DND-41 (cell line): ENCODE measurements at regions not wholly inside any gene's neighbourhood (a gene's known extent, or its start where the extent isn't known, plus 50 kb on each side); places are given as distances from the start of the nearest gene placed in this dataset.

Experiments used
- CTCF ChIP-seq: IDR thresholded peaks from 2 replicates; pipeline ENCODE4 v1.5.1; 2012; ENCODE audit warnings: borderline replicate concordance, low read length, moderate library complexity, mild to moderate bottlenecking; ENCODE audit not compliant: poor library complexity, severe bottlenecking; ENCODE audit errors: extremely low read depth
- EZH2 ChIP-seq: IDR thresholded peaks from 3 replicates; pipeline ENCODE4 v1.6.1; 2012; ENCODE audit warnings: borderline replicate concordance, low read depth, mild to moderate bottlenecking, moderate library complexity, low read length, inconsistent platforms; ENCODE audit not compliant: severe bottlenecking

GRCh38 chr16:56005958-56006357 is 130.8 kb upstream of the CES5A start:
- TF ChIP-seq CTCF (no peak), EZH2 (no peak)
